ENCODE measurements at regions not wholly inside any gene's neighbourhood (a gene's known extent, or its start where the extent isn't known, plus 50 kb on each side); places are given as distances from the start of the nearest gene placed in this dataset.

DNA sequence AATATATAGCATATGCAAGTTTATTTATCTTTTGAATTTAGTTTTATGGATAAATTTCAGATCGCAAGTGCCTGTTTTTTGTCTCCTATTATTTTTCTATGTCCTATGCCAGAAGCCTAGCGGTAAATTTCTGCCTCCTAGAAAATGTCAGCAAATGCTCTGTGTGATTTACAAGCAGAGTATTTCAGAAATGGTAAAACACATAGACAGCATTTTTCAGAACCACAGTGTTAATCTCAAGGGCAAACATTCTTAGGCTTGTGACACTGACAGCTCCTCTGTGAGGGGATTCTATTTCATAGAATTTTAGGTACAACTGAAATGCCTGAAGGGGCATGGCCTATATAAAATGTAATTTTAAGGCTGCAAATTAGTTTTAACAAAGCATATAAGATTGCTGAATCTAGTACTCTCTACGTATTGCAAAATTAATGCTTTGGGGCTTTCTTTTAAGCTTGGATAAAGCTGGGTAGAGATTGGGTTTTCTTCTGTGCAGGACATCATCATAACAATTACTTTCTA, 89.9 kb upstream of the PTCHD4 start:
- TF ChIP-seq, protein P1, sequence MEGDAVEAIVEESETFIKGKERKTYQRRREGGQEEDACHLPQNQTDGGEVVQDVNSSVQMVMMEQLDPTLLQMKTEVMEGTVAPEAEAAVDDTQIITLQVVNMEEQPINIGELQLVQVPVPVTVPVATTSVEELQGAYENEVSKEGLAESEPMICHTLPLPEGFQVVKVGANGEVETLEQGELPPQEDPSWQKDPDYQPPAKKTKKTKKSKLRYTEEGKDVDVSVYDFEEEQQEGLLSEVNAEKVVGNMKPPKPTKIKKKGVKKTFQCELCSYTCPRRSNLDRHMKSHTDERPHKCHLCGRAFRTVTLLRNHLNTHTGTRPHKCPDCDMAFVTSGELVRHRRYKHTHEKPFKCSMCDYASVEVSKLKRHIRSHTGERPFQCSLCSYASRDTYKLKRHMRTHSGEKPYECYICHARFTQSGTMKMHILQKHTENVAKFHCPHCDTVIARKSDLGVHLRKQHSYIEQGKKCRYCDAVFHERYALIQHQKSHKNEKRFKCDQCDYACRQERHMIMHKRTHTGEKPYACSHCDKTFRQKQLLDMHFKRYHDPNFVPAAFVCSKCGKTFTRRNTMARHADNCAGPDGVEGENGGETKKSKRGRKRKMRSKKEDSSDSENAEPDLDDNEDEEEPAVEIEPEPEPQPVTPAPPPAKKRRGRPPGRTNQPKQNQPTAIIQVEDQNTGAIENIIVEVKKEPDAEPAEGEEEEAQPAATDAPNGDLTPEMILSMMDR (IDR thresholded peaks at IDR 0.05) = no peak
- no peaks in the 10 kb centered on the region for H3K36me3 Mint-ChIP-seq (ENCODE audit: low read depth)
- H3K9me3 Mint-ChIP-seq (ENCODE audit: low read depth) = peaks cover 17% of the 10 kb centered on the region
- H3K4me3 Mint-ChIP-seq (ENCODE audit: unreplicated experiment) = no peak overlapping the region
- no peak for DNase-seq (ENCODE audit: low spot score)
- no peaks in the 10 kb centered on the region for H3K27me3 Mint-ChIP-seq (ENCODE audit: low read depth)
- peaks cover 4% of the 10 kb centered on the region for H3K4me1 Mint-ChIP-seq (ENCODE audit: low read depth)
- no peak overlapping the region for H3K27ac Mint-ChIP-seq (ENCODE audit: unreplicated experiment)

DNA sequence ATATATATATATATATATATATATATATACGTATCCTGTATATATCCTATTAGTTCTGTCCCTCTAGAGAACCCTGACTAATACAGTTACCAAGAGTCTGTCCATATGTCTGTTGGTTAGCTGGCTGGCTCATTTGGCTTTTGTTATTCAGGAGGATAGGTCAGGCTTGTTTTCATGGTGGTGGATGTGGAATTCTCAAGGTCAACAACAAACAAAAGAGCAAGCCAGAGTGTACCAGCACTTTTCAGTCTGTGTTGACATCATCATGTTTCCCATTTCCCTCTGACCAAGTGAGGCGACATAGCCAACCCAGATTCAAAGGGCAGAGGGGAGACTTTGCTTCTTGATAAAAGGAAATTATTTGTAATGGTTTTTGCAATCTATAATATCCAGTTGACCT, 88.5 kb upstream of the PTCHD4 start:
- Mint-ChIP-seq H3K36me3 (ENCODE audit: low read depth) (no peaks in the 10 kb centered on the region), H3K4me1 (ENCODE audit: low read depth) (peaks cover 4% of the 10 kb centered on the region), H3K27ac (ENCODE audit: unreplicated experiment) (no peak overlapping the region), H3K9me3 (ENCODE audit: low read depth) (peaks cover 17% of the 10 kb centered on the region), H3K27me3 (ENCODE audit: low read depth) (no peaks in the 10 kb centered on the region), H3K4me3 (ENCODE audit: unreplicated experiment) (no peak overlapping the region)
- TF ChIP-seq, protein P1 (IDR thresholded peaks at IDR 0.05) = no peak
- DNase-seq (ENCODE audit: low spot score) = no peak

DNA sequence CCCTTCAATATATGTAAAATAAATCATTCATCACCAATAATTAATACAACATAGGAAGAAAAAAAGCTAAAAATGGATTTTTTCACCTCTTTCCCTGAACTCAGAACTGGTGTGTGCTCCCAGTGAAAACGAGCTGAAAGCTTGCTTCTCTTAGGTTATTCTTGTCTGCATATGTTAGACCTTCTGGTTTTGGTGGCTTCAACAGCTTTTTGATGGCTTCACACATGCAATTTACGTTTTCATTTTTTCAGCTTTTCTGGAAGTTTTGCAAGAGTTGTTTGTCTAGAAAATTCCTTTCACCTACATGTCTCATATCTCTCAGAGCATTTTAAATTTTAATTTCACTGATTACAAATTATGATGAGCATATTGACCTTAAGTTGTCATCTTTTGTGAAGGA, 86.9 kb upstream of the PTCHD4 start:
- Mint-ChIP-seq H3K4me3 (ENCODE audit: unreplicated experiment) (no peak overlapping the region), H3K9me3 (ENCODE audit: low read depth) (peaks cover 10% of the 10 kb centered on the region), H3K27me3 (ENCODE audit: low read depth) (peaks cover 5% of the 10 kb centered on the region), H3K27ac (ENCODE audit: unreplicated experiment) (no peak overlapping the region), H3K36me3 (ENCODE audit: low read depth) (no peaks in the 10 kb centered on the region), H3K4me1 (ENCODE audit: low read depth) (peaks cover 4% of the 10 kb centered on the region)
- no peak for DNase-seq (ENCODE audit: low spot score)
- TF ChIP-seq, protein P1 (IDR thresholded peaks at IDR 0.05) = no peak

DNA sequence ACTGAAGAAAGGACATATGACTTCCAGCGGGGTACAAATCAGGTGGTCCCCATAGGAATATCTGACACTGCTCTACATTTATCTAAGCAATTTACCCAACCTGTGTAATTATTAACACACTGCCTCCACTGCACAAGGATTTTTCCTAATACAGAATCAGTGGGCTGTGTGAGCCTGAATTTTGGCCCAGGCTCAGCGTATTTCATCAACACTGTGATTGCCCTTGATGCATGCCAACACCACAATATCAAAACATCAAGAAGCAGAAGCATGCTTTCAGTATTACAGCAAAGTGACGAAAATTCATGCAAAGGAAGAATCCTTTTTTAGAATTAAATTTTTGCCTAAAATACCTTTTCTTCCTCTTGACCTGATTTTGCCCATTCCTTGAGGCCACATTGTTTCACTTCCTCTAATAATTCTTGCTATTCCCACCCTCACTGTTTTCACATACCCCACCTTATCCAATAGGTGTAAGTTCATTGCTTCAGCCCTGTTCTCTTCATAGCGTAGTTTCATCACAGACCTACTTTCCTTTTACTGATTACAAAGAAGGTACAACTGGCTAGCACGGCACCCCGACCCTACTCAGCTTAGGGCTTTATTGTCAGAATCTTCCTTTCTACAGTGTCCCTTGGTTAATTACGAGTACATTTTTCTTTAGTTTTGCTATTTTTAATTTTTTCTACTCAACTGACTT, 83.7 kb upstream of the PTCHD4 start:
- no peak for DNase-seq (ENCODE audit: low spot score)
- no peak overlapping the region for H3K4me3 Mint-ChIP-seq (ENCODE audit: unreplicated experiment)
- no peak overlapping the region for H3K27ac Mint-ChIP-seq (ENCODE audit: unreplicated experiment)
- TF ChIP-seq, protein P1 (IDR thresholded peaks at IDR 0.05) = no peak
- peaks cover 5% of the 10 kb centered on the region for H3K9me3 Mint-ChIP-seq (ENCODE audit: low read depth)
- H3K4me1 Mint-ChIP-seq (ENCODE audit: low read depth) = no peaks in the 10 kb centered on the region
- peaks cover 7% of the 10 kb centered on the region for H3K27me3 Mint-ChIP-seq (ENCODE audit: low read depth)
- H3K36me3 Mint-ChIP-seq (ENCODE audit: low read depth) = no peaks in the 10 kb centered on the region

DNA sequence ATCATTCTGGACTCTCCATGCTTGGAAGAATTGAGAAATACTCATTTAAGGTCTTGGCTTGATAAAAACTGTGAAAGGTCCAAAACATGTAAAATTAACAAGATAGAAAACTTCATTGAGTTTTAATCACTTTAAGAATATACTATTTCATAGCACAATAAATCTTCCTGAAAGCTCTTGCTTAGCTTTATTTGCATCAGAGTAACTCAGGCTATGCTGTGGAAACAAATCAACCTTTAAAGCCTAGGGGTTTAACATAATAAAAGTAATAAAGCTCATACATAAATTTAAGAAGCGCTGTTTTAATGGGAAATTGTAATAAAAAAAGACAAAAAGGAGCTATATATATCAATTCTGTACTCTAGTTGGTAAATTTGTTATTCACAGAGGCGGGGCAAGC, 77.2 kb upstream of the PTCHD4 start:
- H3K4me3 Mint-ChIP-seq (ENCODE audit: unreplicated experiment) = no peak overlapping the region

More for the DNA sequence above, 77.2 kb upstream of the PTCHD4 start:
- Mint-ChIP-seq H3K4me1 (ENCODE audit: low read depth) (no peaks in the 10 kb centered on the region), H3K27ac (ENCODE audit: unreplicated experiment) (no peak overlapping the region), H3K36me3 (ENCODE audit: low read depth) (no peaks in the 10 kb centered on the region), H3K27me3 (ENCODE audit: low read depth) (peaks cover 2% of the 10 kb centered on the region), H3K9me3 (ENCODE audit: low read depth) (no peaks in the 10 kb centered on the region)
- DNase-seq (ENCODE audit: low spot score) = no peak
- TF ChIP-seq, protein P1 (IDR thresholded peaks at IDR 0.05) = no peak

Measured in chondrocyte (in vitro differentiated cells).